Right ventricle myocardium superior (tissue), 1 donor: ENCODE measurements at regions not wholly inside any gene's neighbourhood (a gene's known extent, or its start where the extent isn't known, plus 50 kb on each side); places are given as distances from the start of the nearest gene placed in this dataset.

Experiments used
- ATAC-seq: fragments of 200-7000 bp; cut with Tn5 transposase; one replicate; pipeline ENCODE4 v1.9.1; 2020; ENCODE audit warnings: mild to moderate bottlenecking; ENCODE audit not compliant: poor library complexity
- DNase-seq: peaks from one replicate; pipeline ENCODE4 v3.0.0-alpha.2; 2020
- intact Hi-C: fragments of 100-400 bp; cut with DNase I; formaldehyde crosslinking; loops from one replicate; pipeline ENCODE4 v1.11.2; 2022
- donor health status: DM: no; HTN: yes; CAD: no; lungs with severe emphysema.

GRCh38 chr1:78787544-78787943, 137.9 kb downstream of the IFI44 start:
- intact Hi-C loops, result no loop called here
- DNase-seq, result no peak
- no peak for ATAC-seq

DNA sequence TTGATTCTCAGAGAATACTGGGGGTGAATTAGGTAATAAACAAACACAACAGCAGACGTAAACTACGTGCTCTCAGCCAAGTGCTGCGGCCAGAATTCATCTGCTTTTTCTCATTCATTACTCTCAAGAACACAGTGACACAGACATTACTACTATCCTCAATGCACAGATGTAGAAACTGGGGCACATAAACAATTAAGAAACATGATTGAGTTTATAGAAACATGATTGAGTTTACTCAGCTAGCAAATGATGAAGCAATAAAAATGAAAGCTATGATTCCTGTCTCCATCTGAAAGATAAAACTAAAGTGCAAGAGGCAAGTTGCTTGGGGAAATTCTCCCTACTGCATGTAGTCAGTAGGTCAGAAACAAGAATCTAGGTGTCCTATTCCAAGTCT, 140.5 kb downstream of the IFI44 start:
- ATAC-seq (no peak), DNase-seq (no peak)
- intact Hi-C loops, result no loop called here

DNA sequence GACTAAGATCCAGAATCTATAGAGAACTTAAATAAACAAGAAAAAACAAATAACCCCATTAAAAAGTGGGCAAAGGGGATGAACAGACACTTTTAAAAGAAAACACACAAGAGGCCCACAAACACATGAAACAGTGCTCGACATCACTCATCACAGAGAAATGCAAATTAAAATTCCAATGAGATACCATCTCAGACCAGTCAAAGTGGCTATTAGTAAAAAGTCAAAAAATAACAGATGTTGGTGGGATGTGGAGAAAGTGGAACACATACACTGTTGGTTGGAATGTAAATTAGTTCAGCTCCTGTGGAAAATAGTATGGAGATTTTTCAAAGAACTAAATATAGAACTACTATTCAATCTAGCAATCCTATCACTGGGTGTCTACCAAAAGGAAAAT, 143.1 kb downstream of the IFI44 start:
- ATAC-seq, result no peak
- intact Hi-C loops, result no loop called here
- DNase-seq, result no peak

DNA sequence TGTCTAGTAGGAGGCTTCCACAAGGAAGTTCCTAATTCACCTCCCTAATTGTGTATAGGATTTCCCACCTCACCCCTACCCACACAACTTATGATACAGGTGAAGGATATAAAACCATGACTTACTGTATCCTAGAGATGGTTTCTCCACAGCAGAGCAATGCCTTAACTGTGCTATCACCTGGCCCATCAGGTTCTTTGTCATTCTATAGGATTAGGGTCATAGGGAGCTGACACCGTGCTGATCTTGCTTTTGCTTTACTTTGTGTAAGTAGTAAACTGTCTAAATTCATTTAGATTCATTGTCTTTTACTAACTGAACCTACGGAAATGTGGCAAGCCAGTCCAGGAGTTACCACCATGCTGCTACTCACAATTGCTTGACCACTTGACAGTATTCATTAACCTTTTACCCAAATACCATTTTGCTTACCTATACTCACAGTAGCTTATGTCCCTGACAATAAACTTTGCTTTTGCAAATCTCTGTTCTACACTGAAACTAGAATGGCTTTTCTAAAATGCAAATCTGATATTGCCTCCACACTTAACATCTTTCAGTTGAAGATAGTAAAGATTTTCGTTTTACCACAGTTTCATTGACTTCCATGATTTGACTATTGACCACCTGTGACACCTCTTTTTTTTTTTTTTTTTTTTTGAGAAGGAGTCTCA, 147.6 kb downstream of the IFI44 start:
- ATAC-seq, result no peak
- intact Hi-C loops, result no loop called here
- no peak for DNase-seq

GRCh38 chr1:78799926-78800325, 150.3 kb downstream of the IFI44 start:
- ATAC-seq (no peak), DNase-seq (no peak)
- intact Hi-C loops, result no loop called here

DNA sequence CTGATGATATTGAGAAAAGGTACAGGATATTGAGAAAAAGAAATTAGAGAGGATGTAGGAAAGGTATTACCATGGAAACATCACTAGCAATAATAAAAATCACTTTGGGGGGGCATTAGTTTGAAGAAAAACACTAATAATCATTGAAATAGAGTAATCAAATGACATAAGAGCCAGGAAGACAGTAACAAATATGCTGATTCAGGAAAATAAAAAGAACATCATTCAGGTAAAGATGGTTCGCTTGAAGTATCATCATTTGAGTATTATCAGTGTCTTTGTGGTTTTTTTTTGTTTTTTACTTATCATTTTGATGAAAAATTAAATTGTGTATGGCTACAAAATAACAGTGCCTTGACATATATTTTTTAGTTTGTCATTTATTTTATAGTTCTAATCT, 164.5 kb downstream of the IFI44 start:
- intact Hi-C loops, result no loop called here
- ATAC-seq (no peak), DNase-seq (no peak)

- ATAC-seq, result no peak
- intact Hi-C loops, result no loop called here
- DNase-seq, result no peak
Measured at GRCh38 chr1:78825561-78825960, 175.9 kb downstream of the IFI44 start.

- no peak for DNase-seq
- no peak for ATAC-seq
- intact Hi-C loops, result loop anchor here (10.0 kb wide), 1 partner anchor 525 kb away; no protein-coding TSS in a partner anchor
Measured at GRCh38 chr1:78829644-78830043, 176.9 kb downstream of the ADGRL4 start.

DNA sequence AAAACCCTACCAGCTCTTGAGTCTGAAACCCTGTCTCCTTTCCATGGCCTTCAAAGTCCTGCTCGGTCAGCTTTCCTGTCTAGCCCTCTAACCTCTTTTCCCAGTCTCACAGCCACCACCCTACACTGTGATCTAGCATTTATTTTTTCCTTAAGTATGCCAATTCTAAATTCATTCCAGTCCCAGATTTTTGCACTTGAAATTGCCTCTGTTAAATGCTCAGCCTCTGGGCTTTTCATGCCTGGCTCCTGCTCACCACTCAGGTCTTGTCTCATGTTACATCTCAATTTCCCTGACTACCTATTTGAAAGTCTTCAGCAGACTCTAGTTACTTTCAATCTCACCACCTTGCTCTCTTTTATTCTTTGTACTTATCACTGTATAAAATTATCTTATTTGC, 176.2 kb downstream of the ADGRL4 start:
- no peak for ATAC-seq
- DNase-seq, result no peak
- intact Hi-C loops, result loop anchor here (10.0 kb wide), 1 partner anchor 524 kb away; no protein-coding TSS in a partner anchor

DNA sequence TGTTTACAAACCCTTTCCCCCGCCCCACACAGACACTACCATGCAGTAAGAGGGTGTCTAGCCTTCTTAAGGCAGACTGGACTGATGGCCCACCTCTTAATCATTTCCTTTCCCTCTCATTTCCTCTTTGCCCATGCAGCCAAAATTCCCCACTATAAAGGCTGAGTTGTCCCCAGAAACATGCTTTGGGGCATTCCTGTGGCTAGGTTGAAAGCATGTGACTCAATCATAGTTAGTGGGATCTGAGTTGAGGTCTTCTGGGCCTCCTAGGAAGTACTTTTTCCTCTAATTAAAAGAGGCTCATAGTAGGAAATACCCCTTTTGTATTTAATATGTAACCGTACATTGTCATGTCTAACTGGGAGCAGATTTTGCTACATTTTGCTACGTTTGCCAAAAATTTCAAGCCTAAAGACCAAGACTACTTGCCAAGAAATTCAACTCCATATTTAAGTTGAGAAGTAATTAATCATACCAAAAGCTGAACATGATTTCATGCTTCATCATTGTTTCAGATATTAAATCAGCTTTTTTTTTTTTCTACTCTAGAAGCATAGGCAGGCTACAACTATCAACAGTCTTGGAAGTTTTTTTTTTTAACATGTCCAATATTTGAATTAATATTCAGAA, 174.7 kb downstream of the ADGRL4 start:
- no peak for DNase-seq
- intact Hi-C loops, result loop anchor here (10.0 kb wide), 1 partner anchor 523 kb away; no protein-coding TSS in a partner anchor
- ATAC-seq, result no peak

DNA sequence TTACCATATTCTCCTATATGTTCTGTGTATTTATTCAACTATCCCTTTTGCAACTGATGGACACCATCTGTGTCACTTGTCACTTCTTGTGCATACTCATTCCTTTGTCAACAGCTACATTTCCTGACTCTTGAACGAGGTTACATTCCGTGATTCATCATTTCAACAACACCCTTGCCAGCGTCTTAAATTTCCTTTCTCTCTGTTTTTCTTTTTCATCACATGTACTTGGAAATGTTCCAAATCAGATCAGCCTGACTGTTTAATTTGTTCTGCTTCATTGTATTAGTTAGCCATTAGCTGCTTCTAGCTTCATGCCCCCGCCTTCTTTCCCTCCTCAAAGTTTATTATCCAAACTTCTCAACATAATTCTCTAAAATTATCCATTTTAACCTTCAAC, 173.0 kb downstream of the ADGRL4 start:
- DNase-seq (no peak), ATAC-seq (no peak)
- intact Hi-C loops, result loop anchor here (10.0 kb wide), 1 partner anchor 521 kb away; no protein-coding TSS in a partner anchor

GRCh38 chr1:78834201-78834741, 172.3 kb downstream of the ADGRL4 start:
- DNase-seq (no peak), ATAC-seq (no peak)
- intact Hi-C loops, result loop anchor here (10.0 kb wide), 1 partner anchor 521 kb away; no protein-coding TSS in a partner anchor

GRCh38 chr1:78836726-78837125, 169.8 kb downstream of the ADGRL4 start:
- no peak for ATAC-seq
- no peak for DNase-seq
- intact Hi-C loops, result loop anchor here (10.0 kb wide), 1 partner anchor 518 kb away; no protein-coding TSS in a partner anchor

- ATAC-seq (peak; percentile 56), DNase-seq (no peak)
- intact Hi-C loops, result loop anchor here (5.0 to 10.0 kb wide), 2 partner anchors 358 to 515 kb away; no protein-coding TSS in a partner anchor
Measured at GRCh38 chr1:78839704-78840277, 166.7 kb downstream of the ADGRL4 start.
